Heart right ventricle (tissue), 16 donors: ENCODE measurements at regions not wholly inside any gene's neighbourhood (a gene's known extent, or its start where the extent isn't known, plus 50 kb on each side); places are given as distances from the start of the nearest gene placed in this dataset.
A peak's percentile ranks its signal among the peaks of the same experiment; 100 is the strongest.

Source experiments
- ATAC-seq, 8 donors: fragments of 200-7000 bp; cut with Tn5 transposase; one replicate each; pipeline ENCODE4 v1.9.1; 2020; ENCODE audit warnings: mild to moderate bottlenecking in 8 of 8, moderate library complexity in 8 of 8, moderate number of reproducible peaks in 1 of 8
- DNase-seq, 2 donors: peaks; one replicate each; pipeline ENCODE4 v3.0.0-alpha.2; 2020
- H3K27ac ChIP-seq, 10 donors: fragments of 200-600 bp; sonication (generic) in 2 of 10; one replicate each; pipeline versions ENCODE4 v1.5.0 to v1.8.0; 2020 to 2022; ENCODE audit warnings: mild to moderate bottlenecking in 3 of 10
- H3K27me3 ChIP-seq, 7 donors: fragments of 200-600 bp; one replicate each; pipeline ENCODE4 v1.8.0; 2021 to 2022; ENCODE audit warnings: mild to moderate bottlenecking in 2 of 7
- H3K36me3 ChIP-seq, 9 donors: fragments of 200-600 bp; sonication (generic) in 1 of 9; one replicate each; pipeline versions ENCODE4 v1.5.0 to v1.8.0; 2020 to 2022; ENCODE audit warnings: mild to moderate bottlenecking in 2 of 9
- H3K4me1 ChIP-seq, 9 donors: fragments of 200-600 bp; sonication (generic) in 1 of 9; one replicate each; pipeline versions ENCODE4 v1.5.0 to v1.8.0; 2020 to 2022; ENCODE audit warnings: mild to moderate bottlenecking in 4 of 9
- H3K4me3 ChIP-seq, 10 donors: fragments of 200-600 bp; sonication (generic) in 2 of 10; one replicate each; pipeline versions ENCODE4 v1.5.0 to v1.8.0; 2020 to 2022; ENCODE audit warnings: mild to moderate bottlenecking in 7 of 10, moderate library complexity in 2 of 10
- H3K9me3 ChIP-seq, 11 donors: fragments of 200-600 bp in 10 of 11; sonication (generic) in 2 of 11; one replicate each; pipeline versions ENCODE4 v1.5.0 to v1.8.0; 2013 to 2022; ENCODE audit warnings: mild to moderate bottlenecking in 2 of 11, control low read depth in 1 of 11, moderate library complexity in 1 of 11
- WGBS, 2 donors: extraction: QIAGEN DNeasy Blood & Tissue Kit; methylation state at CpG; one replicate each; pipeline ENCODE4 v1.1.7; 2013; ENCODE audit warnings: inconsistent platforms in 1 of 2; 5-methylcytosine and 5-hydroxymethylcytosine counted together
- intact Hi-C, 10 donors: fragments of 100-400 bp; cut with DNase I; formaldehyde crosslinking; loops; one replicate each; pipeline versions ENCODE4 v1.11.1 to v1.14.2; 2022
- TF ChIP-seq, protein P1 (sequence below), 9 donors: fragments of 200-600 bp; sonication (generic) in 2 of 9; IDR thresholded peaks; one replicate each; pipeline versions ENCODE4 v1.5.0 to v1.8.0; 2021 to 2022; ENCODE audit warnings: antibody characterized with exemption in 9 of 9, mild to moderate bottlenecking in 5 of 9, moderate library complexity in 1 of 9
- donor health status: Arrhythmogenic right ventricular cardiomyopathy.
- donor health status: ischemic (EF 13 %, LVEDD 7.1; RV severe dilation, severe dysfunction).
- donor health status: healthy with polysubstance abuse.
- donor health status: DM: no; HTN: yes; CAD: no.
- donor health status: DM: no; HTN: no; CAD: no.
- donor health status: ischemic (EF 25% LVEDD 6.9; RV normal size, moderate dysfunction).
- donor health status: ischemic (EF 25% LVEDD 5.7; RV mildly dilated, moderate dysfunction).
- donor health status: healthy.
- donor health status: DM: yes; HTN: yes; CAD: no.
- donor health status: Ischemic cardiomyopathy.
- donor health status: ischemic (EF 35%, LVEDD 5.7; RV mildly dilated, moderate dysfunction).
- donor health status: nonischemic (EF 11% LVEDD 7.7; RV severe dilation, severe dysfunction).
- donor health status: DM: yes; HTN: yes; CAD: no.
- donor health status: PGD.
- donor health status: ischemic (EF 29% LVEDD 5.4; RV normal size, mild dysfunction).
- donor health status: nonischemic (EF 23%, LVEDD 6.1; RV moderate dilation, normal function).

DNA sequence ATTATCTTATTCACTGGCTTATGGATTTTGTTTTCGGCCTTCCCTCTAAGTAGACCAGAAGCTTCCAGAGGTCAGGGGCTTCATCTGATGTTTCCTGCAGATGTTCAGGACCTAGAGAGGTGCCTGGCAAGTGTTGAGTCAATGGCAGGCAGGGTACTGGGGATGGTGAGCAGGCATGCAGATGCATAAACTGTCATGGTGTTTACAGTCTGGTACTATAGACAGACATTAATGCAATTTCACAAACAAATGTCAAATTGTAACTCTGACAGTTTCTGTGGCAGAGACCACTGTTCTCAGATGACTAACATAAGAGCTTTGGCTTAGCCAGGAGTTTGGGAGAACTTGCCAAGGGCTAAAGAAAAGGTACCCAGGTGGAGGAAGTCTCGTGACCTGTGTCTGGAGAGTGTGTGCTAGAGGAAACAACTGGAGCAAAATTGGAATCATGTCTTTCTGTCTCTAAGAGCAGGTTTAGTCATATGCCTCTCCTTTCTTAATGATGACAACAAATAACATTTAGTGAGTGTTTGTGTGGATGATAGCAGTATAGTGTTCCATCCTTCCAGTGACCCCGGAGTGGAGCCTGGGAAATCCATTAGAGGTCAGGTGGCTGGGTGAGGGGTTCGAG lies 53.7 kb upstream of the TRAK1 start:
- Histone ChIP-seq H3K4me1 (peaks cover 51 to 100% (median 80%) of the 10 kb centered on the region in 9 donors), H3K4me3 (no peak overlapping the region), H3K36me3 (peaks cover 0 to 19% (median 6%) of the 10 kb centered on the region in 9 donors), H3K27ac (peak overlapping the region in 9 of 10 donors; percentile 69 to 92 (median 80)), H3K9me3 (no peaks in the 10 kb centered on the region), H3K27me3 (no peaks in the 10 kb centered on the region)
- ATAC-seq (no peak), DNase-seq (no peak)
- TF ChIP-seq, protein P1, sequence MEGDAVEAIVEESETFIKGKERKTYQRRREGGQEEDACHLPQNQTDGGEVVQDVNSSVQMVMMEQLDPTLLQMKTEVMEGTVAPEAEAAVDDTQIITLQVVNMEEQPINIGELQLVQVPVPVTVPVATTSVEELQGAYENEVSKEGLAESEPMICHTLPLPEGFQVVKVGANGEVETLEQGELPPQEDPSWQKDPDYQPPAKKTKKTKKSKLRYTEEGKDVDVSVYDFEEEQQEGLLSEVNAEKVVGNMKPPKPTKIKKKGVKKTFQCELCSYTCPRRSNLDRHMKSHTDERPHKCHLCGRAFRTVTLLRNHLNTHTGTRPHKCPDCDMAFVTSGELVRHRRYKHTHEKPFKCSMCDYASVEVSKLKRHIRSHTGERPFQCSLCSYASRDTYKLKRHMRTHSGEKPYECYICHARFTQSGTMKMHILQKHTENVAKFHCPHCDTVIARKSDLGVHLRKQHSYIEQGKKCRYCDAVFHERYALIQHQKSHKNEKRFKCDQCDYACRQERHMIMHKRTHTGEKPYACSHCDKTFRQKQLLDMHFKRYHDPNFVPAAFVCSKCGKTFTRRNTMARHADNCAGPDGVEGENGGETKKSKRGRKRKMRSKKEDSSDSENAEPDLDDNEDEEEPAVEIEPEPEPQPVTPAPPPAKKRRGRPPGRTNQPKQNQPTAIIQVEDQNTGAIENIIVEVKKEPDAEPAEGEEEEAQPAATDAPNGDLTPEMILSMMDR (IDR thresholded peaks at IDR 0.05) = no peak
- intact Hi-C loops = no loop called here
- 50 to 52% methylated on average over 4 of the region's 4 CpGs for WGBS, 2 donors

DNA sequence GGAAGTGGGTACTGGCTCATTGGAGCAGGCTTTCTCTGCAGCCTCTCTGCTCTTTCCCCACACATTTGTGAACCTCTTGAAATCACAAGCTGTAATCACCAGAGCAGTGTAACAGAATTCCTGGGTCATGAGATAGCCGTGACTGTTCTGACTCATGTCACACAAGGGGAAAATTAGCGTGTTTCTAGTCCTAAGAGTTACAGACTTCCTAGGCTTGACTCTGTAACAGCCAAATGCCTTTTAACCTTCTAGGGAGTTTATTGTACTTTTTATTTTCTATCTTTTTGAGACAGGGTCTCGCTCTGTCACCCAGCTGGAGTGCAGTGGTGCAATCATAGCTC lies 54.7 kb upstream of the TRAK1 start:
- no peaks in the 10 kb centered on the region for H3K9me3 ChIP-seq
- H3K36me3 ChIP-seq = peaks cover 0 to 19% (median 6%) of the 10 kb centered on the region in 9 donors
- ATAC-seq (peak; percentile 83 to 90 (median 88)), DNase-seq (peak in 1 of 2 donors; percentile 73)
- intact Hi-C loops = no loop called here
- no peaks in the 10 kb centered on the region for H3K27me3 ChIP-seq
- H3K4me3 ChIP-seq = no peak overlapping the region
- peaks cover 56 to 100% (median 82%) of the 10 kb centered on the region in 9 donors for H3K4me1 ChIP-seq
- TF ChIP-seq, protein P1 (IDR thresholded peaks at IDR 0.05) = no peak
- H3K27ac ChIP-seq = peak overlapping the region; percentile 47 to 92 (median 78)
- 22 to 33% methylated on average over 3 of the region's 3 CpGs for WGBS, 2 donors

DNA sequence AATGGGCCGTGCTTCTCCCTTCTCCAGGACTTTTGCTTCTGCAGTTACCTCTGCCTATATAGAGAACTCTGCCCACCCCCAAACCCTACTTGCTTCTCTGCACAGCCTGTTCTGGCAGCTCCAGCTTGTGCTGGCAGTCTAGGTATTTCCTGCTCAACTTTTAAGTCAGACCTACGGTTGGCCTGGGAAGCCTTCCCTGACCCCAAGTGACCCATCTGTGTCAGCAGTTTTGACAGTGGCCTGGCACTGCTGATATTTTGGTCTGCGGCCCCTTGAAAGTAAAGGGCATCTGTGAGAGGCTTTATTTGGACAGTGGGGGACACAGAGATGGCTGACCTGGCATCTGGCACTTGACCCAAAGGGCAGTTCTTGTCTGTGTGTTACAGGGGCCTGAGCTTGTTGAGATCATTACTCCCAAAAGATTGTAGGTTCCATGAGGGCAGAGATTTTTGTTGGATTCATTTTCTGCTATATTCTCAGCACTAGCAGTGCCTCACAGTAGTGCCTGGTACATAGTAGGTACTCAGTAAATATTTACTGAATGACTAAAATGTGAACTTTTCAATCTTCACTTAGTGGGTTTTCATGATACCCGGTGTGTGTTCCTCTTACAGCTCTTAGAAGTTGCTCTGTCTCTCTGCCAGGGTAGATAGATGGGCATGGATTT lies 55.2 kb upstream of the TRAK1 start:
- H3K27me3 ChIP-seq = no peaks in the 10 kb centered on the region
- intact Hi-C loops = no loop called here

DNA sequence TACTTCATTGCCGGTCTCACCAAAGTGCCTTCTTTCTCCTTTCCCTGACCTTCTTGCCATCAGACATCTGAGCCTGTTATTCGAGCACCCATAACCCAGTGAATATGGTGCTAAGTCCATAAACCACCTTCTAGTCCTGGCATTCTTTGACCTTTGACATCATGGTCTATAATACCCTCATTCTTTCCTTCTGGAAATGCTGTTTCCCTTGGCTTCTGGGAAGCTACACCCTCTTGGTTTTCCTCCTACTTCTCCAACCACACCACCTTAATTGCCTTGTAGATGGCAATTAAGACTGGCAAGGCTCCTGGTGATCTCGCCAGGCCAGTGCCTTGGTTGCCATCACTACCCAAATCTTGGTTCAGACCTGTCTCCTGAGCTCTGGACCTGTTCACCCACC lies 56.1 kb upstream of the TRAK1 start:
- TF ChIP-seq, protein P1 (IDR thresholded peaks at IDR 0.05) = no peak
- intact Hi-C loops = no loop called here
- no peaks in the 10 kb centered on the region for H3K9me3 ChIP-seq
- DNase-seq = no peak
- H3K36me3 ChIP-seq = peaks cover 0 to 19% (median 6%) of the 10 kb centered on the region in 9 donors
- no peak overlapping the region for H3K4me3 ChIP-seq
- no peak for ATAC-seq
- H3K27ac ChIP-seq = peak overlapping the region; percentile 47 to 92 (median 78)
- 82 to 83% methylated on average over 3 of the region's 3 CpGs for WGBS, 2 donors
- H3K4me1 ChIP-seq = peaks cover 56 to 100% (median 79%) of the 10 kb centered on the region in 9 donors
- no peaks in the 10 kb centered on the region for H3K27me3 ChIP-seq

More for the DNA sequence above, 55.2 kb upstream of the TRAK1 start:
- H3K4me1 ChIP-seq = peaks cover 56 to 100% (median 82%) of the 10 kb centered on the region in 9 donors
- peak overlapping the region; percentile 47 to 92 (median 78) for H3K27ac ChIP-seq
- H3K4me3 ChIP-seq = no peak overlapping the region
- H3K36me3 ChIP-seq = peaks cover 0 to 19% (median 6%) of the 10 kb centered on the region in 9 donors
- WGBS, 2 donors = 24 to 32% methylated on average over 4 of the region's 4 CpGs
- no peaks in the 10 kb centered on the region for H3K9me3 ChIP-seq
- TF ChIP-seq, protein P1 (IDR thresholded peaks at IDR 0.05) = no peak
- ATAC-seq = peak; percentile 26 to 84 (median 67)
- DNase-seq = peak; percentile 50 to 64
